NCI-H82 treated with DMSO at 0.1 percent for 48 hours (cell line): ENCODE measurements at regions not wholly inside any gene's neighbourhood (a gene's known extent, or its start where the extent isn't known, plus 50 kb on each side); places are given as distances from the start of the nearest gene placed in this dataset.

Experiments
- DNase-seq: peaks from one replicate; lab custom pipeline; 2025; ENCODE audit not compliant: unreplicated experiment; lab: John Stamatoyannopoulos, UW

DNA sequence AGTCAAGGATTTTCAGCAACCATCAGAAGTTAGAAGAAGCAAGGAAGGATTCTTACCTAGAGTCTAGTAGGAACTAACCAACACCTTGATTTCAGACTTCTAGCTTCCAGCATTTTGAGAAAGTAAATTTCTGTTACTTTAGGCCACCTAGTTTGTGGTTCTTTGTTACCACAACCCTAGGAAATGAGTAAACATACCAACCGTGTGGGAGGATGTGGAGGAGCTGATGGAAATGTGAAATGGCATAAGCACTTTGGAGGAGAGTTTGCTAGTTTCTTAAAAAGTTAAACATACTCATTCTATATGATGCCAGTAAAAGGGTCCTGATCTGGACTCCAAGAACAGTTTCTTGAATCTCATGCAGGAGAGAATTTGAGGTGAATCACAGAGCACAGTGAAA, 679.4 kb downstream of the PDHA2 start:
- DNase-seq, result no peak

DNA sequence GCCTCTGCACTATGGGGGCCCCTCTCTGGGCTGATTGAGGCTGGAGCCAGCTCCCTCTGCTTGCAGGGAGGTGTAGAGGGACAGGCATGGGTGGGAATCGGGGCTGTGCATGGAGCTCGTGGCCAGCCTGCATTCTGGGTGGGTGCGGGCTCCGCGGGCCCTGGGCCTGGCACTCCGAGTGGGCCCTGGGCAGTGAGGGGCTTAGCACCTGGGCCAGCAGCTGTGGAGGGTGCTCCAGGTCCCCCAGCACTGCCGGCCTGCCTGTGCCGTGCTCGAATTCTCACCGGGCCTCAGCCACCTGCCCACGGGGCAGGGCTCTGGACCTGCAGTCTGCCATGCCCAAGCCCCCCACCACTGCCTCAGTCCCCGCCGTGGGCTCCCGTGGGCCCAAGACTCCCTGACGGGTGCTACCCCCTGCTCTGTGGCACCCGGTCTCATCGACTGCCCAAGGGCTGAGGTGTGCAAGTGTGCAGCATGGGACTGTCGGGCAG, 681.2 kb downstream of the PDHA2 start:
- DNase-seq, result no peak

GRCh38 chr4:96523611-96524010, 683.7 kb downstream of the PDHA2 start:
- no peak for DNase-seq

DNA sequence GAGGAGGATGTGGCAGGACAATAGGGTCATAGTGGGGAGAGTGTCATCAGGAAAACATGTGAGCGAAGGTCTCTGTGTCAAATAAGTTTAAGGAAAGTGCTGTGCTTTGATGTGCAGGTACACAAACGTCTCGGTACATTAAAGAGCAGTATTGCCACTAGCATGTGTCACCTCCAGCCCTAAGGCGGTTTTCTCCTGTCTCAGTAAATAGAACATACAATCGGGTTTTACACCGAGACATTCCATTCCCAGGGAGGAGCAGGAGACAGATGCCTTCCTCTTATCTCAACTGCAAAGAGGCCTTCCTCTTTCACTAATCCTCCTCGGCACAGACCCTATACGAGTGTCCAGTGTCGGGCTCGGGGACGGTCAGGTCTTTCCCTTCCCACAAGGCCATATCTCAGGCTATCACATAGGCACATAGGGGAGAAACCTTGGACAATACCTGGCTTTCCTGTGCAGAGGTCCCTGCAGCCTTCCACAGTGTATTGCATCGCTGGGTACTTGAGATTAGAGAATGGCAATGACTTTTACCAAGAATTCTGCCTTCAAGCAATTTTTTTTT, 684.5 kb downstream of the PDHA2 start:
- DNase-seq, result no peak

DNA sequence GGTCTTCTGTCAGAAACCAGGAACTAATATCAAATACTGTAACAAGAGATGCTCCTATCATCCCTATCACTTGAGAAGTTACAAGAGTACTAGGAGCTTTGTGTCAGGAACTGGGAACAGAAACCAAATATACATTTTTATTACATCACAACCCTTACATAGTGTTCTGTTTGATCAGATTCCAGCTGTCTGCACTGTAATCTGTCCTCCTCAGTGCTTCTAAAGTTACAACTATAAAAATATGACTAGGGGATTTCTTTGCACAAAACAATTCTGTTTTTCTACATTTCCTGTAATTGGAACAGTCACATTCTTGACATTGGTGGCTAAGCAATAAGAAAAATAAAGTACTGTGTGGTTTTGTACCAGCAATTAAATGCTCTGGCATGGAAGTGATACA, 686.0 kb downstream of the PDHA2 start:
- no peak for DNase-seq

DNA sequence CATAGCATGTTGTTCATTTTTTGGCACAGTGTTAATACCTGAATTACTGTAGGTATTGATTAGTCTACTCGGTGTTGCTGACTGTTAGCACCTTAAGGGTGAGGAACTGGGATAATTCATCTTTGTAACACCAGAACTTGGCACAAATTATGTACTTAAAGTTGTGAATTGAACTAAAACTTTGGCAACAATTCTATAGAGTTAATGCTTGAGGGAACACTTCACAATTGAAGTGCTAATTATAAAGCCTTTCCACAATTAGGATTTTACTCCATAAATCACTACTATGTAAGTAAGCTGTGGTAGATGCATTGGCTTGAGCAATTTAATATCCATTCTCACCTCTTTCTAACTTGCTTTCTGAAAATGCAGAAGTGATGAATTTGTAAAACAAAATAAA, 686.7 kb downstream of the PDHA2 start:
- no peak for DNase-seq

DNA sequence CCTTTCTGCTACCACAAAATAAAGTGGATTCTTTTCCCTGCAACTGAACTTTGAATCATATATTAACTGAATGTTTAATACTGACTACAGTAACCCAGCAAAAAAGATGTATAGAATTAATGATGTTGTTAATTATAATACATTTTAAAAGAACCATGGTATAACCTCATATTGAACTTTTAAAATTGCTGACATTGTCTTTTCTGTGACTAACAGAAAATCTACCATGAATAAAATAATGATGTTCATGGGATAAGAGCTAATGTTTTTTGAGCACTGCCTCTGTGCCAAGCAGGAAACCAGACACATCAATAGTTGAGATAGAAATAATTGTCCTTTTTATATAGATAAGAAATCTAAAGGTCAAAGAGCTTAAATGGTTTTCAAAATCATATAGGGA, 691.9 kb downstream of the PDHA2 start:
- DNase-seq, result no peak

DNA sequence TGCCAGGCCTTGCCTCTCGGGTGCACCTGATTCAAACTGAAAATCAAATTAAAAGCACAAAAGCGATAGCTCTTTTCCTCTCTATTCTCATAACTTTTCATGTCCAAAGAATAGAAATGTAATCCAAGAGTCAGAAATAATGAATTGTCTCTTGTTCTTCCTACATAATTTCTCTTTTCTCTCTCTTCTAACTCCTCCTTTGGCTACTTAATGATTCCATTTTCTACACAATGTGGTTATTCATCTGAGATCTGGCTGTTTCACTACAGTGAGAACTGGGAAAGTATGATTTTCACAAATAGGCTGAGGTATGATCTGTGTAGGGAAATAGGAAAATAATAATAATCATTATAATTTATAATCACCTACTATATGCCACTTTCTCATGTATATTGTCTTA, 703.5 kb downstream of the PDHA2 start:
- no peak for DNase-seq

DNA sequence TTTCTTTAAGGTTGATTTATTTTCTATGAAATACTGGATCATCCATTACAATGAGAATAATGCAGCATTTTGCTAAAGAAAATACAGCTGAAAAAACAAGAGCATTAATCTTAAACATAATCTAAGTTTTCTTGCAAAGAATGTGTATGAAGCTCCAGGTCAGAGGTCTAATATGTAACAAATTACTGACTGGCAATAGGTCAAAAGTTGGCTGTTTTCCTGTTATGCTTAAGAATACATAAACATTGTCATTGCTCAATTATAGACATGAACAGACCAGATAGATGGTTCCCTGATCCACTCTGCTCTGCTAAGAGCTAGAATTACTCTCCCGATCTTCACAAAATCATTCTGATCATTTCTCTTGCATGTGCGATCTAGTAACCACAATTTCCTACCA, 718.6 kb downstream of the PDHA2 start:
- DNase-seq, result no peak

DNA sequence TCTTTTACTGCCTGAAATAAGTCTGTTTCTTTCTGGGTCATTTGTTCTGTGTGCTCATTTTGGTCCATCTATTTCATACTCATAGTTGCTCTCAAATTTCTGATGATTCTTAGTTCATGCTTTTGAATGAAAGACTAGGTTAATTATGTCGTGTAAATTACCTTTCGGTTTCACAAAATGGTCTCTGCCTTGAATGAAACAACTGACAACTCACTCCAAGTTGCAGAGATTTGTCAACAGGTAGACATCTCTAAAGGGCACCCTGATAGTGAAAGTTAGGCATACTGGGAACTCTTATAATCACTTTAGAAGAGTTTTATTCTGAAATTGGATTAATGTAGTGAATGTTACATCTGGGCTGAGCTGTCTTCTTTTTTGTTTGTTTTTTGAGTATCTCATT, 726.9 kb downstream of the PDHA2 start:
- no peak for DNase-seq

- DNase-seq, result no peak
Observed at GRCh38 chr4:96585304-96585703, 745.4 kb downstream of the PDHA2 start.

- DNase-seq, result no peak
Observed at GRCh38 chr4:96593422-96593821, 753.5 kb downstream of the PDHA2 start.

GRCh38 chr4:96598465-96598864, 758.6 kb downstream of the PDHA2 start:
- no peak for DNase-seq

DNA sequence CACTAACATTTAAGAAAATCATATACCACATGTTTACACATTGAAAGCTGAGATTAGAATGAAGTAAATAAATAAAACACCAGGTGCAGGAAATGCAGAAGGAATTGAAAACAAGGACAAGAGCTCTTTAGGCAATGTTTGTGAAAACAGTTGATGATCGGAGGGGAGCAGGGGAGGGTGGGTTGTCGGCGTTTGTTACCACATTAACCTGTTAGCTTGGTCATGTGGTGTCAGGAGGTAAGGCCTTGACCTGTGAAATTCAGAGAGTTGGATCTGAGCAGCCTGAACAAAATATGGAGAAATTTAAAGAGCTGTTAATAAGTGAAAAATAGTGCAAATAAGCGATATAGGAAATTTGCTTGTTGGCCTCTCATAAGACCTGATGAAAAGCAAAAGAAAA, 759.9 kb downstream of the PDHA2 start:
- DNase-seq, result no peak

DNA sequence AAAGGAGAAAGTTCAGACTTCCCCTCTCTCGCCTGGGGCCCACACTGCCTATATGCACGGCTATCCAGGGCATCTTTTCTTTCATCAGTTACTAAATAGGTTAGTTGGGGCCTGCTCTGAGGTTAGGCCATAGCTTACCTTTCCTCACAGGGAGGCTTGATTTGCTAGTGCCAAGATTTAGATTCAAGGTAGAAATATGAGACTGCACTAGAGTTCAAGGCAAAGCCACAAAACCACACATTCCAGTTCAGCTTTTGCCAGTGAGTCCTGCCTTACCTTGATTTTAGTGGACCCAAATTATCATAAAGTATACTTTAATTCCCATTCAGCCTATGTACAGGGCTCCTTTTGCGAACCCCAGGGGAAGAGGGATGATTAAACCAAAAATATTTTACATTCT, 762.8 kb downstream of the PDHA2 start:
- DNase-seq, result no peak

DNA sequence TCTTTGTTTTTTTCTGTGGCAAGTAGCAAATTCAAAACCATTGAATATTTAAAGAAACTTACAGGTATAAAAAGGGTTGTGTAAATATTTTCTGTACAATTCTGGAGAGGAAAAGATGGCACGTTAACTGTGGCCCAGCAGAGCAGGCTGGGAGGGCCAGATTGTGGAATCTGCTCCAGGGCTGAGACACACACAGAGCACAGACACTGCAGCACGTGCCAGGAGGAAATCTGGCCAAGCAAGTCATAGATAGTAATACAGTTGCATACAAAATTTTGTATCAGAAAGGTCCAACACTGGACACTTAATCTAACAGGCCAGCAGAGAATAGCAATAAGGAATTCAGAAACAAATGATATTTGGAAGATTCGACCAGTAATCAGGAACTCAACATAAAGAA, 763.7 kb downstream of the PDHA2 start:
- DNase-seq, result no peak

GRCh38 chr4:96606451-96606850, 766.6 kb downstream of the PDHA2 start:
- no peak for DNase-seq

- no peak for DNase-seq
Observed at GRCh38 chr4:96626023-96626422, 786.1 kb downstream of the PDHA2 start.

GRCh38 chr4:96630839-96631238, 790.9 kb downstream of the PDHA2 start:
- DNase-seq, result no peak

GRCh38 chr4:96637971-96638412, 798.1 kb downstream of the PDHA2 start:
- peak; percentile 5 for DNase-seq

GRCh38 chr4:96639932-96640331, 800.0 kb downstream of the PDHA2 start:
- no peak for DNase-seq

DNA sequence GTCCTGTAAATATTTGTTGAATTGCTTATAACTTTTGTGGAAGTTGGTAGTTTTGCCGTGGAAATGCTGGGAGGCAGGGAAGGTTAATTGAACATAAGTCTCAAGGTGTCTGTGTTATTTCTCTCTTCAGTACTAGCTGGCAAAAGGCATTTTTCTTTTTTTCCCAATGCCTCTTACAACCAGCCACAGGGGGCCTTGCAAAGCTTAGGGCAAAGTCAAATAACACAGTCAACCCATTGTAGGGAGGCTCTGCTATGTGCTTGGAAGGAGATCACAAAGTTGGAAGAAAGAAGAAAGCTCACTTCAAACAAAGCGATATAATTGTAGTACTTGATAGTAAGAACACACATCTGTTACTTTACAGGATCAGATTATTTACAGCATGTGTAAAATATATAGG, 802.6 kb downstream of the PDHA2 start:
- no peak for DNase-seq

- DNase-seq, result no peak
Observed at GRCh38 chr4:96646146-96646545, 806.3 kb downstream of the PDHA2 start.

DNA sequence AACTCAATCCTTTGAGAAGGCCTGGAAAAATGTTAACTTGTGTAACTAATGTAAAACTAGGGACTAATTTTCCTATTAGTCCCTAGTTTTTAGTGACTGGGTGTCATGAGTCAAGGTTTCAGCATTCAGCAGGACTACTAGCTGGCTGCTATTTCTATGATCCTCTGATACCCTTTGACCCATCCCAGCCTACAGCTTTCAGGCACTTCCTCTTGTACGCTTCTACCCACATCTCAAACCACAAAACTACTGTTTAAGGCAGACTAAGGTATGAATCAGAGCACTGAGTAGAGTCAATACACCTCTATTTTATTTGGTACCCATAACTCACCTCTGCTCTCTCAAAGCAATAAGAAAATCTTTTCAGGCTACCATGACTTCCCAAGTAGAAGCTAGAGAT, 809.6 kb downstream of the PDHA2 start:
- no peak for DNase-seq
